Esophagus muscularis mucosa (tissue), 4 donors: ENCODE measurements at regions not wholly inside any gene's neighbourhood (a gene's known extent, or its start where the extent isn't known, plus 50 kb on each side); places are given as distances from the start of the nearest gene placed in this dataset.

Experiments
- CTCF ChIP-seq, 3 experiments: fragments of 200-600 bp in 2 of 3; fragments of 450-650 bp in 1 of 3; sonication (generic) in 2 of 3; IDR thresholded peaks; one replicate each; pipeline ENCODE4 v1.5.1; 2017 to 2019; ENCODE audit warnings: antibody characterized with exemption in 3 of 3, mild to moderate bottlenecking in 2 of 3, moderate library complexity in 1 of 3
- EP300 ChIP-seq: sonication (generic); formaldehyde crosslinking; IDR thresholded peaks from one replicate; pipeline ENCODE4 v1.6.1; 2017; ENCODE audit warnings: antibody characterized with exemption
- POLR2A ChIP-seq: fragments of 450-650 bp; IDR thresholded peaks from one replicate; pipeline ENCODE4 v1.6.1; 2017; ENCODE audit warnings: antibody characterized with exemption, moderate library complexity, mild to moderate bottlenecking, low read depth
- POLR2AphosphoS5 ChIP-seq, 2 donors: sonication (generic); formaldehyde crosslinking; IDR thresholded peaks; one replicate each; pipeline ENCODE4 v1.6.1; 2017; ENCODE audit warnings: antibody characterized with exemption in 2 of 2

- no peak for TF ChIP-seq POLR2AphosphoS5 (IDR thresholded peaks at IDR 0.05)
- no peak for TF ChIP-seq EP300
- no peak for TF ChIP-seq CTCF (IDR thresholded peaks at IDR 0.05)
- no peak for TF ChIP-seq POLR2A
These were observed 72.6 kb upstream of the SEMA6D start for GRCh38 chr15:47644722-47645121.
